Neural progenitor cell (in vitro differentiated cells): ENCODE measurements at regions not wholly inside any gene's neighbourhood (a gene's known extent, or its start where the extent isn't known, plus 50 kb on each side); places are given as distances from the start of the nearest gene placed in this dataset. TPM values are rescaled to one million over a fixed set of nuclear protein-coding genes. Genes with fewer than 3 reads are reported as not detected.

Experiments
- DNase-seq: peaks from one replicate; pipeline ENCODE4 v3.0.0-alpha.2; 2016; ENCODE audit warnings: low spot score
- H2AFZ ChIP-seq: fragments of 200-600 bp; sonication (generic); replicated peaks from 2 replicates; pipeline ENCODE4 v1.6.1; 2016; ENCODE audit warnings: antibody characterized with exemption
- H3F3A ChIP-seq: fragments of 200-600 bp; sonication (generic); 2 replicates; pipeline ENCODE4 v1.6.1; 2016; ENCODE audit warnings: antibody characterized with exemption, low read depth
- H3K27ac ChIP-seq: fragments of 200-600 bp; sonication (generic); 2 replicates; pipeline ENCODE4 v1.5.1; 2016; ENCODE audit warnings: mild to moderate bottlenecking
- H3K27me3 ChIP-seq: fragments of 200-600 bp; sonication (generic); 2 replicates; pipeline ENCODE4 v1.6.1; 2016; ENCODE audit warnings: mild to moderate bottlenecking, moderate library complexity
- H3K36me3 ChIP-seq: fragments of 200-600 bp; sonication (generic); 2 replicates; pipeline ENCODE4 v1.5.1; 2016
- H3K4me1 ChIP-seq: fragments of 200-600 bp; sonication (generic); 2 replicates; pipeline ENCODE4 v1.6.1; 2016; ENCODE audit warnings: mixed run types
- H3K4me2 ChIP-seq: fragments of 200-600 bp; sonication (generic); 2 replicates; pipeline ENCODE4 v1.6.1; 2016
- H3K4me3 ChIP-seq: fragments of 200-600 bp; sonication (generic); 2 replicates; pipeline ENCODE4 v1.5.1; 2016
- H3K79me2 ChIP-seq: fragments of 200-600 bp; sonication (generic); 2 replicates; pipeline ENCODE4 v1.6.1; 2016; ENCODE audit warnings: low read depth
- H3K9ac ChIP-seq: fragments of 200-600 bp; sonication (generic); 2 replicates; pipeline ENCODE4 v1.6.1; 2016
- H3K9me3 ChIP-seq: fragments of 200-600 bp; sonication (generic); 2 replicates; pipeline ENCODE4 v1.5.1; 2016; ENCODE audit warnings: low read depth
- H4K20me1 ChIP-seq: fragments of 200-600 bp; sonication (generic); 2 replicates; pipeline ENCODE4 v1.6.1; 2016; ENCODE audit warnings: low read depth
- H3K27ac Mint-ChIP-seq: 3 replicates; pipeline ENCODE4 v1.8.0; 2021; ENCODE audit warnings: mixed read lengths
- H3K27me3 Mint-ChIP-seq: 2 replicates; pipeline ENCODE4 v1.8.0; 2022; ENCODE audit warnings: low read depth, mild to moderate bottlenecking, inconsistent platforms, moderate library complexity, mixed read lengths; ENCODE audit not compliant: insufficient read depth
- H3K36me3 Mint-ChIP-seq: 3 replicates; pipeline ENCODE4 v1.8.0; 2021; ENCODE audit warnings: mixed read lengths
- H3K4me1 Mint-ChIP-seq: 3 replicates; pipeline ENCODE4 v1.8.0; 2021; ENCODE audit warnings: mixed read lengths
- H3K4me3 Mint-ChIP-seq: 3 replicates; pipeline ENCODE4 v1.8.0; 2021; ENCODE audit warnings: mild to moderate bottlenecking, moderate library complexity, mixed read lengths
- H3K9me3 Mint-ChIP-seq: 3 replicates; pipeline ENCODE4 v1.8.0; 2020; ENCODE audit warnings: mixed read lengths
- CTCF ChIP-seq: fragments of 200-600 bp; sonication (generic); IDR thresholded peaks from 2 replicates; pipeline ENCODE4 v1.5.1; 2017; ENCODE audit warnings: antibody characterized with exemption, mild to moderate bottlenecking
- EZH2 ChIP-seq: fragments of 200-600 bp; sonication (generic); IDR thresholded peaks from 2 replicates; pipeline ENCODE4 v1.6.1; 2017; ENCODE audit warnings: antibody characterized with exemption, mild to moderate bottlenecking, moderate library complexity
- EZH2phosphoT487 ChIP-seq: fragments of 200-600 bp; sonication (generic); IDR thresholded peaks from 2 replicates; pipeline ENCODE4 v1.6.1; 2017; ENCODE audit warnings: antibody characterized with exemption
- microRNA-seq: library from miRNA; unstranded; fragments of <30 nt; microRNA quantifications from one replicate; pipeline ENCODE4, GENCODE V29; 2016
- small RNA-seq: library from RNA; depleted of rRNA; stranded (forward); fragments of <200 nt; gene quantifications from one replicate; pipeline ENCODE3, GENCODE V24; 2015

GRCh38 chr20:7829776-7830175, 110.5 kb downstream of the HAO1 start:
- no peak overlapping the region for H3K4me3 ChIP-seq
- H3K36me3 Mint-ChIP-seq, result no peaks in the 10 kb centered on the region
- no peaks in the 10 kb centered on the region for H3K9me3 ChIP-seq
- no peak for DNase-seq
- H3K27ac Mint-ChIP-seq, result no peak overlapping the region
- H3K4me3 Mint-ChIP-seq, result no peak overlapping the region
- no peaks in the 10 kb centered on the region for H3K27me3 Mint-ChIP-seq
- no peaks in the 10 kb centered on the region for H4K20me1 ChIP-seq
- H3K36me3 ChIP-seq, result no peaks in the 10 kb centered on the region
- H3K27me3 ChIP-seq, result no peaks in the 10 kb centered on the region
- H3K4me1 Mint-ChIP-seq, result no peaks in the 10 kb centered on the region
- H3K79me2 ChIP-seq, result no peaks in the 10 kb centered on the region
- H3K9ac ChIP-seq, result no peak overlapping the region
- no peak overlapping the region for H3K4me2 ChIP-seq
- TF ChIP-seq EZH2 (no peak), CTCF (no peak), EZH2phosphoT487 (no peak)
- H2AFZ ChIP-seq, result no peak overlapping the region
- no peak overlapping the region for H3K27ac ChIP-seq
- no peaks in the 10 kb centered on the region for H3F3A ChIP-seq
- no peaks in the 10 kb centered on the region for H3K4me1 ChIP-seq
- peaks cover 5% of the 10 kb centered on the region for H3K9me3 Mint-ChIP-seq

Small RNAs in the stretch of these regions (microRNA-seq; reads per million reads assigned to microRNA genes)
- not detected for gene MIR8062

Small RNAs in the stretch of these regions (small RNA-seq; reads per million reads assigned to genes)
- not detected for gene MIR8062
- gene RN7SL547P, result not detected
